ENCODE measurements at regions not wholly inside any gene's neighbourhood (a gene's known extent, or its start where the extent isn't known, plus 50 kb on each side); places are given as distances from the start of the nearest gene placed in this dataset.

GRCh38 chr1:238115852-238116251, 225.1 kb upstream of the ZP4 start:
- H3K4me1 ChIP-seq: no peaks in the 10 kb centered on the region
- H3K9me3 ChIP-seq: no peaks in the 10 kb centered on the region
- H3K36me3 ChIP-seq: no peaks in the 10 kb centered on the region
- no peak for DNase-seq
- TF ChIP-seq CTCF (IDR thresholded peaks at IDR 0.05; ENCODE audit: low read depth, low read length): no peak
- no peaks in the 10 kb centered on the region for H3K27me3 ChIP-seq
- H3K4me3 ChIP-seq (ENCODE audit: low read depth, low read length): no peak overlapping the region

GRCh38 chr1:238112952-238113621, 222.4 kb upstream of the ZP4 start:
- no peak for TF ChIP-seq CTCF (IDR thresholded peaks at IDR 0.05; ENCODE audit: low read depth, low read length)
- H3K36me3 ChIP-seq: no peaks in the 10 kb centered on the region

GRCh38 chr1:238111516-238111915, 220.8 kb upstream of the ZP4 start:
- no peaks in the 10 kb centered on the region for H3K36me3 ChIP-seq
- no peaks in the 10 kb centered on the region for H3K9me3 ChIP-seq
- TF ChIP-seq CTCF (IDR thresholded peaks at IDR 0.05; ENCODE audit: low read depth, low read length): no peak
- H3K4me3 ChIP-seq (ENCODE audit: low read depth, low read length): no peak overlapping the region
- H3K4me1 ChIP-seq: no peaks in the 10 kb centered on the region
- no peak for DNase-seq
- no peaks in the 10 kb centered on the region for H3K27me3 ChIP-seq

More at GRCh38 chr1:238112952-238113621, 222.4 kb upstream of the ZP4 start:
- no peak for DNase-seq
- H3K9me3 ChIP-seq: no peaks in the 10 kb centered on the region
- no peaks in the 10 kb centered on the region for H3K4me1 ChIP-seq
- H3K27me3 ChIP-seq: no peaks in the 10 kb centered on the region
- H3K4me3 ChIP-seq (ENCODE audit: low read depth, low read length): no peak overlapping the region

- DNase-seq: no peak
- Histone ChIP-seq H3K4me1 (no peaks in the 10 kb centered on the region), H3K4me3 (ENCODE audit: low read depth, low read length) (no peak overlapping the region), H3K36me3 (no peaks in the 10 kb centered on the region), H3K9me3 (no peaks in the 10 kb centered on the region), H3K27me3 (no peaks in the 10 kb centered on the region)
- TF ChIP-seq CTCF (IDR thresholded peaks at IDR 0.05; ENCODE audit: low read depth, low read length): no peak
Observed at GRCh38 chr1:238111081-238111480, 220.4 kb upstream of the ZP4 start.

GRCh38 chr1:238108417-238108816, 217.7 kb upstream of the ZP4 start:
- DNase-seq: no peak
- H3K9me3 ChIP-seq: no peaks in the 10 kb centered on the region
- no peaks in the 10 kb centered on the region for H3K36me3 ChIP-seq
- TF ChIP-seq CTCF (IDR thresholded peaks at IDR 0.05; ENCODE audit: low read depth, low read length): no peak
- no peak overlapping the region for H3K4me3 ChIP-seq (ENCODE audit: low read depth, low read length)
- H3K4me1 ChIP-seq: no peaks in the 10 kb centered on the region
- no peaks in the 10 kb centered on the region for H3K27me3 ChIP-seq

GRCh38 chr1:238107322-238107721, 216.6 kb upstream of the ZP4 start:
- H3K9me3 ChIP-seq: no peaks in the 10 kb centered on the region
- H3K4me3 ChIP-seq (ENCODE audit: low read depth, low read length): no peak overlapping the region

More at GRCh38 chr1:238107322-238107721, 216.6 kb upstream of the ZP4 start:
- no peaks in the 10 kb centered on the region for H3K36me3 ChIP-seq
- no peaks in the 10 kb centered on the region for H3K4me1 ChIP-seq
- H3K27me3 ChIP-seq: no peaks in the 10 kb centered on the region
- no peak for DNase-seq
- TF ChIP-seq CTCF (IDR thresholded peaks at IDR 0.05; ENCODE audit: low read depth, low read length): no peak

All from BE2C (cell line).